ENCODE measurements at regions not wholly inside any gene's neighbourhood (a gene's known extent, or its start where the extent isn't known, plus 50 kb on each side); places are given as distances from the start of the nearest gene placed in this dataset.

GRCh38 chr10:78750418-78750817, 318.3 kb upstream of the ZMIZ1 start:
- no peak for TF ChIP-seq POLR2AphosphoS5 (IDR thresholded peaks at IDR 0.05; ENCODE audit: low read depth, low read length)
- no peak for TF ChIP-seq TAF1 (IDR thresholded peaks at IDR 0.05; ENCODE audit: borderline replicate concordance, insufficient read depth, low read length)
